IMR-90 (cell line): ENCODE measurements at regions not wholly inside any gene's neighbourhood (a gene's known extent, or its start where the extent isn't known, plus 50 kb on each side); places are given as distances from the start of the nearest gene placed in this dataset.

ENCODE experiments used
- ATAC-seq: fragments of 200-7000 bp; cut with Tn5 transposase; 2 replicates; pipeline ENCODE4 v1.9.1; 2020; ENCODE audit warnings: low read depth, mild to moderate bottlenecking, moderate library complexity
- BruUV-seq: library from RNA; stranded (reverse); fragments of 400-500 nt; replicated peaks from 2 replicates; lab custom pipeline; 2021; lab: Mats Ljungman, UMichigan
- CTCF ChIA-PET: fragments of 300-600 bp; formaldehyde crosslinking; extraction: SDS; loops from one replicate; lab custom pipeline; 2021; ENCODE audit warnings: antibody characterized with exemption; lab: Yijun Ruan, JAX
- POLR2A ChIA-PET: fragments of 300-600 bp; sonication (Branson Sonifier 250); formaldehyde crosslinking; loops from one replicate; lab custom pipeline; 2022; ENCODE audit warnings: antibody characterized with exemption; ENCODE audit not compliant: unreplicated experiment; lab: Charles Lee
- DNase-seq: peaks from one replicate; pipeline ENCODE4 v3.0.0; 2013
- H2AFZ ChIP-seq: replicated peaks from 2 replicates; pipeline ENCODE3; 2013; ENCODE audit warnings: low read length, mild to moderate bottlenecking; ENCODE audit not compliant: poor library complexity
- H2AK5ac ChIP-seq: 2 replicates; pipeline ENCODE4 v1.6.1; 2013; ENCODE audit warnings: low read depth, low read length, inconsistent platforms
- H2AK9ac ChIP-seq: replicated peaks from 2 replicates; pipeline ENCODE3; 2013; ENCODE audit warnings: mild to moderate bottlenecking, low read depth, low read length, moderate library complexity; ENCODE audit not compliant: poor library complexity
- H2BK120ac ChIP-seq: 2 replicates; pipeline ENCODE4 v1.6.1; 2013; ENCODE audit warnings: low read depth, low read length, inconsistent platforms
- H2BK15ac ChIP-seq: 3 replicates; pipeline ENCODE4 v1.6.1; 2013; ENCODE audit warnings: low read depth, low read length, inconsistent platforms
- H2BK20ac ChIP-seq: 2 replicates; pipeline ENCODE4 v1.6.1; 2013; ENCODE audit warnings: low read depth, mild to moderate bottlenecking, inconsistent platforms, low read length, moderate library complexity
- H2BK5ac ChIP-seq: 2 replicates; pipeline ENCODE4 v1.6.1; 2013; ENCODE audit warnings: mild to moderate bottlenecking, low read depth, low read length, inconsistent platforms; ENCODE audit not compliant: poor library complexity, severe bottlenecking
- H3K14ac ChIP-seq: replicated peaks from 2 replicates; pipeline ENCODE4 v1.6.1; 2013; ENCODE audit warnings: low read depth, low read length, inconsistent platforms
- H3K18ac ChIP-seq: 2 replicates; pipeline ENCODE4 v1.6.1; 2013; ENCODE audit warnings: low read depth, low read length, control low read depth
- H3K23ac ChIP-seq: 2 replicates; pipeline ENCODE4 v1.6.1; 2013; ENCODE audit warnings: low read depth, low read length, inconsistent platforms
- H3K27ac ChIP-seq: 2 replicates; pipeline ENCODE4 v1.5.1; 2013; ENCODE audit warnings: mild to moderate bottlenecking, control low read depth, low read length; ENCODE audit not compliant: insufficient read depth
- H3K27me3 ChIP-seq: 2 replicates; pipeline ENCODE4 v1.6.1; 2013; ENCODE audit warnings: low read length; ENCODE audit not compliant: control insufficient read depth, insufficient read depth
- H3K36me3 ChIP-seq: 2 replicates; pipeline ENCODE4 v1.6.1; 2013; ENCODE audit warnings: low read length, mixed read lengths; ENCODE audit not compliant: control insufficient read depth, insufficient read depth
- H3K4ac ChIP-seq: 2 replicates; pipeline ENCODE4 v1.6.1; 2013; ENCODE audit warnings: low read depth, low read length, inconsistent platforms
- H3K4me1 ChIP-seq: 2 replicates; pipeline ENCODE4 v1.6.1; 2013; ENCODE audit warnings: low read length, mixed read lengths; ENCODE audit not compliant: control insufficient read depth, insufficient read depth
- H3K4me2 ChIP-seq: 2 replicates; pipeline ENCODE4 v1.6.1; 2013; ENCODE audit warnings: low read depth, mild to moderate bottlenecking, control low read depth, low read length, moderate library complexity
- H3K4me3 ChIP-seq: 2 replicates; pipeline ENCODE4 v1.5.1; 2013; ENCODE audit warnings: low read depth, mild to moderate bottlenecking, control low read depth, low read length, moderate library complexity; ENCODE audit not compliant: insufficient read depth
- H3K56ac ChIP-seq: 2 replicates; pipeline ENCODE4 v1.6.1; 2013; ENCODE audit warnings: low read length, inconsistent platforms; ENCODE audit not compliant: insufficient read depth; ENCODE audit errors: extremely low read depth
- H3K79me1 ChIP-seq, 2 experiments: 2 replicates each; pipeline ENCODE4 v1.6.1; 2013; ENCODE audit warnings: low read length in 2 of 2, inconsistent platforms in 1 of 2, low read depth in 1 of 2
- H3K9ac ChIP-seq: 2 replicates; pipeline ENCODE4 v1.6.1; 2013; ENCODE audit warnings: low read depth, low read length, control low read depth
- H3K9me1 ChIP-seq: 2 replicates; pipeline ENCODE4 v1.6.1; 2013; ENCODE audit warnings: low read length, inconsistent platforms; ENCODE audit not compliant: insufficient read depth
- H3K9me3 ChIP-seq: 2 replicates; pipeline ENCODE4 v1.6.1; 2013; ENCODE audit warnings: low read length; ENCODE audit not compliant: control insufficient read depth, insufficient read depth
- H4K20me1 ChIP-seq: 2 replicates; pipeline ENCODE4 v1.6.1; 2013; ENCODE audit warnings: low read length, inconsistent platforms; ENCODE audit not compliant: insufficient read depth
- H4K5ac ChIP-seq: 2 replicates; pipeline ENCODE4 v1.6.1; 2013; ENCODE audit warnings: mild to moderate bottlenecking, low read depth, low read length, control low read depth
- H4K8ac ChIP-seq, 2 experiments: 2 replicates each; pipeline ENCODE4 v1.6.1; 2013; ENCODE audit warnings: low read depth in 2 of 2, low read length in 2 of 2, control low read depth in 1 of 2, inconsistent platforms in 1 of 2
- H4K91ac ChIP-seq: 2 replicates; pipeline ENCODE4 v1.6.1; 2013; ENCODE audit warnings: low read depth, low read length, inconsistent platforms; ENCODE audit not compliant: insufficient read depth
- BHLHE40 ChIP-seq: fragments of 150-350 bp; IDR thresholded peaks from 2 replicates; pipeline ENCODE4 v1.6.1; 2016; ENCODE audit warnings: mild to moderate bottlenecking, low read depth, low read length
- CEBPB ChIP-seq: IDR thresholded peaks from 2 replicates; pipeline ENCODE4 v1.6.1; 2012; ENCODE audit warnings: low read depth, low read length, improper control_type of control experiment
- CHD1 ChIP-seq: IDR thresholded peaks from 2 replicates; pipeline ENCODE4 v1.6.1; 2012; ENCODE audit warnings: low read depth, low read length, improper control_type of control experiment
- FOS ChIP-seq: fragments of 150-350 bp; IDR thresholded peaks from 2 replicates; pipeline ENCODE4 v1.6.1; 2016; ENCODE audit warnings: low read depth, low read length
- MAFK ChIP-seq: IDR thresholded peaks from 2 replicates; pipeline ENCODE4 v1.6.1; 2012; ENCODE audit warnings: low read depth, low read length, improper control_type of control experiment
- MAZ ChIP-seq: IDR thresholded peaks from 2 replicates; pipeline ENCODE4 v1.6.1; 2012; ENCODE audit warnings: low read depth, mild to moderate bottlenecking, low read length, improper control_type of control experiment, moderate library complexity, borderline replicate concordance
- MXI1 ChIP-seq: IDR thresholded peaks from 2 replicates; pipeline ENCODE4 v1.6.1; 2012; ENCODE audit warnings: low read depth, mild to moderate bottlenecking, low read length, moderate library complexity, borderline replicate concordance
- NFE2L2 ChIP-seq: fragments of 150-350 bp; IDR thresholded peaks from 2 replicates; pipeline ENCODE4 v1.6.1; 2016; ENCODE audit warnings: low read depth, mild to moderate bottlenecking, low read length
- POLR2A ChIP-seq: IDR thresholded peaks from 2 replicates; pipeline ENCODE4 v1.6.1; 2012; ENCODE audit warnings: mild to moderate bottlenecking, low read depth, low read length
- RAD21 ChIP-seq: IDR thresholded peaks from 2 replicates; pipeline ENCODE4 v1.6.1; 2012; ENCODE audit warnings: low read length, improper control_type of control experiment
- RCOR1 ChIP-seq: IDR thresholded peaks from 2 replicates; pipeline ENCODE4 v1.6.1; 2012; ENCODE audit warnings: mild to moderate bottlenecking, low read length, improper control_type of control experiment; ENCODE audit not compliant: insufficient replicate concordance
- RFX5 ChIP-seq: IDR thresholded peaks from 2 replicates; pipeline ENCODE4 v1.8.0; 2012; ENCODE audit warnings: low read depth, mild to moderate bottlenecking, low read length, moderate library complexity
- SMC3 ChIP-seq: fragments of 150-350 bp; IDR thresholded peaks from 2 replicates; pipeline ENCODE4 v1.6.1; 2016; ENCODE audit warnings: low read depth, mild to moderate bottlenecking, antibody characterized with exemption, low read length, moderate library complexity
- WGBS, 2 experiments: methylation state at CpG; one replicate each; pipeline versions ENCODE4 v1.1.5 to v1.1.7; 2013; ENCODE audit warnings: missing lambda C conversion rate in 2 of 2; ENCODE audit not compliant: insufficient read length in 1 of 2; ENCODE audit errors: extremely low coverage in 2 of 2; 5-methylcytosine and 5-hydroxymethylcytosine counted together
- dilution Hi-C: fragments of 300-500 bp; cut with HindIII; formaldehyde crosslinking; loops from one replicate; pipeline ENCODE4 v1.14.3; 2018; ENCODE audit warnings: low sequenced_read_pairs; ENCODE audit not compliant: unreplicated experiment
- in situ Hi-C: fragments of 300-500 bp; cut with MboI; formaldehyde crosslinking; loops from 3 replicates; pipeline ENCODE4 v1.14.3; 2019; ENCODE audit warnings: low sequenced_read_pairs, inconsistent platforms, mixed read lengths
- intact Hi-C: fragments of 100-400 bp; cut with micrococcal nuclease; formaldehyde crosslinking; loops from 2 replicates; pipeline ENCODE4 v1.10.0; 2022
- TF ChIP-seq, protein P1 (sequence below): fragments of 150-350 bp; IDR thresholded peaks from 2 replicates; pipeline ENCODE4 v1.6.1; 2017; ENCODE audit warnings: mild to moderate bottlenecking, antibody characterized with exemption, low read length, low read depth
- TF ChIP-seq, protein P2 (sequence below): conservative IDR thresholded peaks from 2 replicates; pipeline ENCODE4 v1.5.1; 2012; ENCODE audit warnings: mild to moderate bottlenecking, low read depth, low read length, improper control_type of control experiment
- TF ChIP-seq, protein P3 (sequence below): fragments of 150-350 bp; IDR thresholded peaks from 2 replicates; pipeline ENCODE4 v1.6.1; 2016; ENCODE audit warnings: low read depth, mild to moderate bottlenecking, low read length, moderate library complexity, borderline replicate concordance

DNA sequence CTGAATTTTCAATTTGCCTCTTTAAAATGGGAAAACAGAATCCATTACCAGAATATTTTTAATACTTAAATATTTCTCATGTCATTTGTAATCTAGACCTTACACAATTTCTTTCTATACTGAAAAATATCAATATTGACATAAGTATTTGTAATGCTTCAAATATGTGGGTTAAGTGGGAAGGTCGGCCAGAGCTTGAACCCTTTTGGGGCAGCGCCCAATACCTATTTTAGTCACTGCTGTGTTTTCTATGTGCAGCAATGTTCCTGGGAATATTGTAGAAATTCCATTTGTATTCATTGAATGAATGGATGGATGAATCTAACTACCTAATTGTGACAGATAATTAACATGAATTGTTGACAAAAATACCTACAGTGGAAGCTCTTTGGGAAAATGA is 459.7 kb upstream of the ZNF717 start:
- dilution Hi-C loops = no loop called here
- no peak overlapping the region for H2BK5ac ChIP-seq
- no peaks in the 10 kb centered on the region for H3K9me3 ChIP-seq
- no peak overlapping the region for H3K14ac ChIP-seq
- ATAC-seq (no peak), DNase-seq (no peak)
- in situ Hi-C loops = no loop called here
- no peak overlapping the region for H3K9ac ChIP-seq
- H4K91ac ChIP-seq = no peak overlapping the region
- H2AK5ac ChIP-seq = no peak overlapping the region
- H2BK120ac ChIP-seq = no peak overlapping the region
- H3K27me3 ChIP-seq = no peaks in the 10 kb centered on the region; the same call in 1 of the 2 replicates
- H2AFZ ChIP-seq = no peak overlapping the region
- no peak overlapping the region for H3K4me3 ChIP-seq
- no peaks in the 10 kb centered on the region for H3K79me1 ChIP-seq
- no peak overlapping the region for H4K5ac ChIP-seq
- BruUV-seq = no TSS peak
- no peak overlapping the region for H3K56ac ChIP-seq
- H4K8ac ChIP-seq = no peak overlapping the region
- H4K20me1 ChIP-seq = no peaks in the 10 kb centered on the region
- ChIA-PET CTCF (no interaction called here), POLR2A (no interaction called here)
- no CpG with 5 or more reads among the region's 2 CpGs for WGBS, 2 experiments
- no peaks in the 10 kb centered on the region for H3K9me1 ChIP-seq
- H2BK20ac ChIP-seq = no peak overlapping the region
- no peak overlapping the region for H3K4me2 ChIP-seq
- no peak overlapping the region for H2BK15ac ChIP-seq
- no peak overlapping the region for H3K4ac ChIP-seq
- no peak overlapping the region for H3K27ac ChIP-seq
- H3K18ac ChIP-seq = no peak overlapping the region
- no peak overlapping the region for H2AK9ac ChIP-seq
- H3K23ac ChIP-seq = no peak overlapping the region
- intact Hi-C loops = no loop called here
- TF ChIP-seq RCOR1 = no peak
- TF ChIP-seq MAFK = no peak
- TF ChIP-seq FOS = no peak
- TF ChIP-seq CHD1 = no peak
- no peak for TF ChIP-seq CEBPB
- TF ChIP-seq RAD21 = no peak
- no peak for TF ChIP-seq MAZ
- no peak for TF ChIP-seq MXI1
- TF ChIP-seq, protein P1, sequence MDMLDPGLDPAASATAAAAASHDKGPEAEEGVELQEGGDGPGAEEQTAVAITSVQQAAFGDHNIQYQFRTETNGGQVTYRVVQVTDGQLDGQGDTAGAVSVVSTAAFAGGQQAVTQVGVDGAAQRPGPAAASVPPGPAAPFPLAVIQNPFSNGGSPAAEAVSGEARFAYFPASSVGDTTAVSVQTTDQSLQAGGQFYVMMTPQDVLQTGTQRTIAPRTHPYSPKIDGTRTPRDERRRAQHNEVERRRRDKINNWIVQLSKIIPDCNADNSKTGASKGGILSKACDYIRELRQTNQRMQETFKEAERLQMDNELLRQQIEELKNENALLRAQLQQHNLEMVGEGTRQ = no peak
- TF ChIP-seq SMC3 = no peak
- TF ChIP-seq, protein P2, sequence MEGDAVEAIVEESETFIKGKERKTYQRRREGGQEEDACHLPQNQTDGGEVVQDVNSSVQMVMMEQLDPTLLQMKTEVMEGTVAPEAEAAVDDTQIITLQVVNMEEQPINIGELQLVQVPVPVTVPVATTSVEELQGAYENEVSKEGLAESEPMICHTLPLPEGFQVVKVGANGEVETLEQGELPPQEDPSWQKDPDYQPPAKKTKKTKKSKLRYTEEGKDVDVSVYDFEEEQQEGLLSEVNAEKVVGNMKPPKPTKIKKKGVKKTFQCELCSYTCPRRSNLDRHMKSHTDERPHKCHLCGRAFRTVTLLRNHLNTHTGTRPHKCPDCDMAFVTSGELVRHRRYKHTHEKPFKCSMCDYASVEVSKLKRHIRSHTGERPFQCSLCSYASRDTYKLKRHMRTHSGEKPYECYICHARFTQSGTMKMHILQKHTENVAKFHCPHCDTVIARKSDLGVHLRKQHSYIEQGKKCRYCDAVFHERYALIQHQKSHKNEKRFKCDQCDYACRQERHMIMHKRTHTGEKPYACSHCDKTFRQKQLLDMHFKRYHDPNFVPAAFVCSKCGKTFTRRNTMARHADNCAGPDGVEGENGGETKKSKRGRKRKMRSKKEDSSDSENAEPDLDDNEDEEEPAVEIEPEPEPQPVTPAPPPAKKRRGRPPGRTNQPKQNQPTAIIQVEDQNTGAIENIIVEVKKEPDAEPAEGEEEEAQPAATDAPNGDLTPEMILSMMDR = no peak
- no peak for TF ChIP-seq POLR2A
- no peak for TF ChIP-seq NFE2L2
- no peak for TF ChIP-seq BHLHE40
- no peak for TF ChIP-seq RFX5
- TF ChIP-seq, protein P3, sequence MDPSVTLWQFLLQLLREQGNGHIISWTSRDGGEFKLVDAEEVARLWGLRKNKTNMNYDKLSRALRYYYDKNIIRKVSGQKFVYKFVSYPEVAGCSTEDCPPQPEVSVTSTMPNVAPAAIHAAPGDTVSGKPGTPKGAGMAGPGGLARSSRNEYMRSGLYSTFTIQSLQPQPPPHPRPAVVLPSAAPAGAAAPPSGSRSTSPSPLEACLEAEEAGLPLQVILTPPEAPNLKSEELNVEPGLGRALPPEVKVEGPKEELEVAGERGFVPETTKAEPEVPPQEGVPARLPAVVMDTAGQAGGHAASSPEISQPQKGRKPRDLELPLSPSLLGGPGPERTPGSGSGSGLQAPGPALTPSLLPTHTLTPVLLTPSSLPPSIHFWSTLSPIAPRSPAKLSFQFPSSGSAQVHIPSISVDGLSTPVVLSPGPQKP = no peak
- no peaks in the 10 kb centered on the region for H3K4me1 ChIP-seq
- no peaks in the 10 kb centered on the region for H3K36me3 ChIP-seq
